A673 (cell line): ENCODE measurements at regions not wholly inside any gene's neighbourhood (a gene's known extent, or its start where the extent isn't known, plus 50 kb on each side); places are given as distances from the start of the nearest gene placed in this dataset.

Source experiments
- EZH2 ChIP-seq: fragments of 200-600 bp; sonication (generic); IDR thresholded peaks from 2 replicates; pipeline ENCODE4 v1.6.1; 2017; ENCODE audit warnings: borderline replicate concordance, low read depth, mild to moderate bottlenecking, mixed read lengths, antibody characterized with exemption, low read length; ENCODE audit not compliant: poor library complexity, severe bottlenecking
- TF ChIP-seq, protein P1 (sequence below): fragments of 300-800, 200-600 bp; sonication (generic); conservative IDR thresholded peaks from 2 replicates; pipeline ENCODE4 v1.5.1; 2017; ENCODE audit warnings: low read depth, mild to moderate bottlenecking, antibody characterized with exemption, low read length, moderate library complexity, mixed read lengths

DNA sequence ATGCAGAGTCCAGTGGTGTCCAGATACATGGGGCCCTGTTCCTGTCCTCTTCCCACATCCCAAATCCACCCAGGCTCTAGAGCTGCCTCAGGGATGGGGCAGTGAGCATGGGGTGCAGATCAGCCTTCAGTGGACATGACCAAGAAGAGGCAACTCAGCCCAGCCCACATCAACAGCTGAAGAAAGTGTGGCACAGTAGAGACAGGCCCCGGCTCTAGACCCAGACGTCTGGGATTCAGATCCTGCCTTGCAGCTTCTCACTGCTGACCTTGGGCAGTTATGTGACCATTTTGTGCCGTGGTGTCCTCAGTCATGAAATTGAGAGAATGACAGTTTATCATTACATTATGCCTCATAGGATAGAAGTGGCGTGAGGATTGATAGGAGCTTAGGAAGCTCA lies 54.6 kb upstream of the CST7 start:
- TF ChIP-seq, protein P1, sequence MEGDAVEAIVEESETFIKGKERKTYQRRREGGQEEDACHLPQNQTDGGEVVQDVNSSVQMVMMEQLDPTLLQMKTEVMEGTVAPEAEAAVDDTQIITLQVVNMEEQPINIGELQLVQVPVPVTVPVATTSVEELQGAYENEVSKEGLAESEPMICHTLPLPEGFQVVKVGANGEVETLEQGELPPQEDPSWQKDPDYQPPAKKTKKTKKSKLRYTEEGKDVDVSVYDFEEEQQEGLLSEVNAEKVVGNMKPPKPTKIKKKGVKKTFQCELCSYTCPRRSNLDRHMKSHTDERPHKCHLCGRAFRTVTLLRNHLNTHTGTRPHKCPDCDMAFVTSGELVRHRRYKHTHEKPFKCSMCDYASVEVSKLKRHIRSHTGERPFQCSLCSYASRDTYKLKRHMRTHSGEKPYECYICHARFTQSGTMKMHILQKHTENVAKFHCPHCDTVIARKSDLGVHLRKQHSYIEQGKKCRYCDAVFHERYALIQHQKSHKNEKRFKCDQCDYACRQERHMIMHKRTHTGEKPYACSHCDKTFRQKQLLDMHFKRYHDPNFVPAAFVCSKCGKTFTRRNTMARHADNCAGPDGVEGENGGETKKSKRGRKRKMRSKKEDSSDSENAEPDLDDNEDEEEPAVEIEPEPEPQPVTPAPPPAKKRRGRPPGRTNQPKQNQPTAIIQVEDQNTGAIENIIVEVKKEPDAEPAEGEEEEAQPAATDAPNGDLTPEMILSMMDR: no peak
- no peak for TF ChIP-seq EZH2
